HG03565 (cell line): ENCODE measurements at regions not wholly inside any gene's neighbourhood (a gene's known extent, or its start where the extent isn't known, plus 50 kb on each side); places are given as distances from the start of the nearest gene placed in this dataset.
"Not testable (repeated sequence)": the region's sequence is repeated elsewhere in the genome, so short reads cannot be mapped to it uniquely, and the experiment has no call there.

Source experiments
- ATAC-seq: cut with Tn5 transposase; IDR thresholded peaks from one replicate; pipeline ENCODE4 v1.9.1; 2021; ENCODE audit warnings: mild to moderate bottlenecking, moderate library complexity; ENCODE audit not compliant: unreplicated experiment

GRCh38 chr5:92758552-92758951, 822.5 kb downstream of the NR2F1-AS1 start:
- no peak for ATAC-seq

DNA sequence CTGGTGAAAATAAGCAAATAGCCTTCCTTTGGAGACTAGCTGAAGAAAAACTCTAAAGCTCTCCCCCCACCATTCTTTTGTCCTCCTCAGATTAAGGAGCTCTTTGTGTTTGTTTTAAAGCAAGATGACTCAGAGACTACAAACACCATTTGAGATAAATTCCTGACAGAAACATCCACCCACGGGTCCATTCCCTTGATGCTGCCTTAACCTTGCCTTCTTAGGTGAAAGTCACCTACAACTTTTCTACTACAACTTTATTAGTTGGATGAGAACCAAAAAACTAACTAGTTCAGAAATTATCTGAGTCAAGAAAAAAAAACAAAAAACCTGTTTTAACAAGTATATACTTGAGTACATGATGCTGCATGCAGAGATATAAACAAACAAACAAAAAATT, 831.1 kb downstream of the NR2F1-AS1 start:
- ATAC-seq: no peak

DNA sequence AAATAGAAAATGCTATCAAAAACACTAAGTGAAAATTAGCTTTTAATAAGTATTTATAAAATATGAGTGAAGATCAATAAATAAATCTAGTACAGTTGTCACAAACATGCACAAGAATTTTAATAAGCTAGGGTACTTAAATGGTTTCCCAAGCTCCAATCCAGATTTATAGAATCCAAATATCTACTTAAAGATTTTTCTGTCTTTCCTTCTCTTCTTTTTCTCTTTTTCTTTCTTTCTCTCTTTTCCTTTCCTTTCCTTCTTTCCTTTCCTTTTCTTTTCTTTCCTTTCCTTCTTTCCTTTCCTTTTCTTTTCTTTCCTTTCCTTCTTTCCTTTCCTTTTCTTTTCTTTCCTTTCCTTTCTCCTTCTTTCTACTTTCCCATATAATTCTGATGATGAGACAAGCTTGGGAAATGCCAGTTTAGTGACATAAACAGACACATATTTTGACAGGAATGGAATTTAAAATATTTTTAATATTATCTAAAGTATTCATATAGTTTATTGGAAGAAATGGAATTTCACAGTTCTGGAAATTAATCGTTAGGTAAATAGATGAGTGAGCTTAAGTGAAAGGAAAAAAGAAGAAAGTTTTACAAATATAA, 832.8 kb downstream of the NR2F1-AS1 start:
- ATAC-seq: no peak

DNA sequence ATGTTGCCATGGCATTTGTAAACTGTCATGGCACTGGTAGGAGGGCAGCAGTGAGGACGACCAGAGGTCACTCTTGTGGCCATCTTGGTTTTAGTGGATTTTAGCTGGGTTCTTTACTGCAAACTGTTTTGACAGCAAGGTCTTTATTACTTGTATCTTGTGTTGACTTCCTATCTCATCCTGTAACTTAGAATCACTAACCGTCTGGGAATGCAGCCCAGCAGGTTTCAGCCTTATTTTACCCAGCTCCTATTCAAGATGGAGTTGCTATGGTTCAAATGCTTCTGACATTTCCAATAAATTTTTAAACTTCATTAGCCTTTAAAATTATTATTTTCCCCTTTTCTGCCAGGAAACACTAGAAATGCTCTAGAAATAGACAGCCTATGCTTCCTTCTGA, 839.1 kb downstream of the NR2F1-AS1 start:
- no peak for ATAC-seq

DNA sequence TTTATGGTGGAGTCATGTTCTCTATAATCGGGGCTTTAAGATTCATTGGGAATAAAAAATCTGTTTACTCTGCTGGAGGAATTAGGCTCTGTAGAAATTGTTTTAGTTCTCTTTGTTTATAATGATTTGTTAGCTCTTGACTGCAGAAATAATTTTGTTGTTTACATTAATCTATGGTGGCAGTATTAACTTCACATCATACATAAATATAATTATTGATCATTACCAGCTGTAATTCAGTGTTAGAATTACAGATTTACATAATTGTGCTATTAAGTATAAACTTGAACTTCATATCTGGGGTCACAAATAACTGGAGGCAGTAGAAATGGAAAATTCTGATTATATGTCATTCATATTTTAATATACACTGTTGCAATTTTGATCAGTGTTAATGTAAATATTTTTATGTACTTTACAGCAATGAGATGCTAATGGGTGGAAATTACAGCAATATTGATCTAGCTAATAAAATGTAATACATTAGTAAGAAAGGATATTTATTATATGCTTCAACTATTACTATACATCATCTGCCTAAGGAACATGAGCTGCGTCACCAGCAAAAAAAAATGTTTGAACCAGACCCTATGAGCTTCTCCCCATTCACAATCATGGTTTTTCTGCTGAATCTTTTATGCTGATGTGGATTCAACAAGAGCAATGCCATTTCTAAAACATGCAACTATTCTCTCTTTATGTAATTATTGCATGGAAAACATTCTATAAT, 846.6 kb downstream of the NR2F1-AS1 start:
- no peak for ATAC-seq

- no peak for ATAC-seq
Observed at GRCh38 chr5:92730486-92730885, 850.5 kb downstream of the NR2F1-AS1 start.

DNA sequence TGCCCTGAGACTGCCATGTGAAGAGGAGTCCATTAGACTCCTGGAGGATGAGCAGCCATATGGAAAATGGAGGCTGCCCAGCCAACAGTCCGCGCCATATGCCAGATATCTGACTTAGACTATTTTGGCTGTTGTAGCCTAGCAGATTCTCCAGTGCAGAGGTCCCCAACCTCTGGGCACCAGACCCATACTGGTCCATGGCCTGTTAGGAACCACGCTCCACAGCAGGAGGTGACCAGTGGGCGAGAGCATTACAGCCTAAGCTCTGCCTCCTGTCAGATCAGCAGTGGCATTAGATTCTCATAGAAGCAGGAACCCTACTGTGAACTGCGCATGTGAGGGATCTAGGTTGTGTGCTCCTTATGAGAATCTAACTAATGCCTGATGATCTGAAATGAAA, 851.9 kb downstream of the NR2F1-AS1 start:
- ATAC-seq: no peak

GRCh38 chr5:92715946-92716520, 865.0 kb downstream of the NR2F1-AS1 start:
- ATAC-seq: no peak

GRCh38 chr5:92713826-92714225, 867.2 kb downstream of the NR2F1-AS1 start:
- ATAC-seq: no peak

- no peak for ATAC-seq
Observed at GRCh38 chr5:92713335-92713743, 867.7 kb downstream of the NR2F1-AS1 start.

DNA sequence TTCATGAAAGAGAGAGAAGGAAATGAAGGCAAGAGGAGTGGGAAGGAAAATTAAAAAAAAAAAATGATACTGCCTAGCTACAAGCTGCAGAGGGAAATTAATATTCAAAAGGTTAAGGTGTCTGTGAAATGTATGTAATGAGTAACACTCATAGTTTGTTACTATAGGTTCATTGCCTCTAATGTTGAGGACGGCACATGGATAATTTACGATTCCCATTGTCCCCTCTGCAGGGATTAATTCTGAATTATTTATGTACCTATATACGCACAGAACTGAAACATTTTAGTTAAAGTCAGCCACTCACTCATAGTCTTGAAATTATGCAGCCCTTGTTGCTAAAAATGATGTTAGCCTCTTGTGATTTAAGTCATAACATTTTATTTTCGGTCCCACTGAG, 869.1 kb downstream of the NR2F1-AS1 start:
- no peak for ATAC-seq

DNA sequence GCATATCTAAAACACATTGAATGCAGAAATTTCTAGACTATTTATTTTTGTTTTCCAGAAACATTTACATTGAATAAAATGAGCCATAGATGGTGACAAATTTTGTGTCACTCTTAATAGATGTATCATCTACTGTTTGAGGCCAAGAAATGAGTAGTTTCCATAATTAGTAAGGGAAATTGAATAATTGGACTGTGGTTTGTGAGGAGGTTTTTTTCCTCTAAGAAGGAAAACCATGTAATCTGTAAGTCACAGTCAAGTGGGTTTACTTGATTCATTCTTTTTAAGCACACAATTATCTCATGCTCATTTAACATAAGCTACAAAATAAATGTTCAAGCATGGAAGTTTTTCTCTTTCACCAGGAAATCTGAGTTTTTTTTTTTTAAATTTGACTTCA, 876.4 kb downstream of the NR2F1-AS1 start:
- ATAC-seq: no peak

GRCh38 chr5:92703976-92704375, 877.0 kb downstream of the NR2F1-AS1 start:
- no peak for ATAC-seq

DNA sequence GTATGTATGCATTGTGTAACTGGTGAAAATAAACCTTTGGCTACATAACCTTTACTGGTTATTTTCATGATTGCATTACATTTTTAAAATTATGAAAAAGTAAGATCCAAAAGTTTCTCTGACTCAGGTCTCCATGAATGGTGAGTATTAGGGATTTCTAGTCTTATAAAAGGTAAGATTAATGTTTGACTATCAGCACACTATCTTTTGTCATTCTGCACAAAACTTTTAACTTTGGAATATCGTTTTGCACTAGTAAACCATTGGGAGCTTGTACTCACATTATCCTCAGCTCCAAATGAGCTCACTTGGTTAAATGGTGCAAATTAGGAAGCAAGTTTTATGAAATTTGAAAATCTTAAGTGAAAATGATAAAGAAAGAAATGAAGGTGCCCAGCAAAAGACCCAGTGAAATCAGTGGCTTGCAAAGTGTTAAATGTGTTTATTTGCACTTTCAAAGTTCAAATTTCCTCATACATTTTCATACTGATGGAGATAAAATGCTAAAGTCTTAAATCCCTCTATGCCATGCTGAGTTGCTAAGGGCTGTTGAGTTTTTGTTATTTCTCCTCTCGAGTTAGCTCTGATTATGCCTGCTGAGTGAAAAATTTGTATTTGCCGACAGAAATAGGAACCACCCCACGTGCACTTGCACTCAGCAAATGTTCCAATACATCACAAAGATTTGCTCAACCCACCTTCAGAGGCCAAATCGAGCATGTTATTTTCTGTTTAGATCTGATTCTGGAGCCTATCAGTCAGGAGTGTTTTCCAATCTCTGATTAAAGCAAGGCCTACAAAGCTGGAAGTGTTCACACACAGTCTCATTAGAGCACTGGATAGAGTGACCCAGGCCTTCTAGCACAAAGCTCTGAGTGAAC, 885.7 kb downstream of the NR2F1-AS1 start:
- ATAC-seq: no peak

DNA sequence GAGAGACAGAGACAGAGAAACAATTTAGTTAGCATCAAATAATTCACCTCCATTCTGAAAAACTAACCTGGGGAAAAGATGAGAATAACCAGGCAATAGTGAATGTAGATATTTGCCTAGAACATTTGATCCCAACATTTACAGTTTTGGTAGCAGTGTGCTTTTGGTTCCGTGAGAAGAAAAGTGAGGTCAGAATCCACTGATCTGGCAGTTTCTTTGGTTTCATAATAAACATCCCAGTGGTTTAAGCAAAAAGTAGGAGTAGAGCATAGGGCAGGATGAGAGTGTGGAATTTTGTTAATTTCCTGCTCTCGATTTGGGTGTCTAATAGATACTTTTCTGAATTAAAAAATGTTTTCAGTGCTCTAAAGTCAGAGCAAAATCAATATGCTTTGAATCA, 887.0 kb downstream of the NR2F1-AS1 start:
- no peak for ATAC-seq

GRCh38 chr5:92691955-92692354, 889.1 kb downstream of the NR2F1-AS1 start:
- ATAC-seq: not testable (repeated sequence)

DNA sequence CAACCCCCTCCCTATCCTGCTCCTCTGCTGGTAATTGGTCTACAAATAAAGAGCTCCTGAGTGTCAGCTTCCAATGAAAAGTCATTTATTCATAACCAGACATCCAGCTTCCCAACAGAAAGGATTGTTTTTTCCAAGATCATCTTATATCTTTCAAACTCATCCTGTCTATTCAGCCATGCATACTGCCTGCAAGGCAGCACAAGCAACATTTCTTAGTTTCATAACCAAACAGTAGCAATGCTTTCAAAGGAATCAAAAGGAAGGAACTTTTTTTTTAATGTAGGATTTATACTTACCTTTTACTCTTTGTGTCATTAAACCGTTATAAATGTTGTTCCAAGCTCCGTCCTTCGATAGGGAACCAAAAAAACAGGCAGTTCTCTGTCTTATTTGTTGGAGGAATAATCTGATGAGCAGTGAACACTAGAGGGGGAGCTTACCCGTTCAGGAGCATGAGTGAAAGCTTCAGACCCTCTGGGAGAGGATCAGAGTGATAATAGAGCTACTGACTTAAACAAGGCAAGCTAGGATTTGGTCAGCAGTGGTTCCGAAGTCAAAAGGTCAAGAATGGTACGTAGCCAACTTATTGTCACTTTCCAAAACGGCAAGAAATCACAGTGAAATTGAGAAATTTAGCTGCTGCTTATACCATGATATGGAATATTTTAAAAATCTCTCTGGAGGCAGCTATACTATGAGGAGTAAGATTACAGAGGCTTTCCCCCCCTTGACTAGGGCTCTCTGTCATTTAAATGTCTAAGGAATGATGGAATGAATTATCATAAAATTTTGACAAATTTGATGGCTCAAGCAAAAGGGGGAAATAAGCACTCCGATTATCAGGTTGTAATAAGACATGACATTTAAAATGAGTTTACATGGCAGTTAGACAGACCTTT, 892.9 kb downstream of the NR2F1-AS1 start:
- no peak for ATAC-seq

- ATAC-seq: no peak
Observed at GRCh38 chr5:92678640-92679039, 902.4 kb downstream of the NR2F1-AS1 start.

GRCh38 chr5:92676215-92677165, 904.5 kb downstream of the NR2F1-AS1 start:
- no peak for ATAC-seq
